ENCODE measurements at regions not wholly inside any gene's neighbourhood (a gene's known extent, or its start where the extent isn't known, plus 50 kb on each side); places are given as distances from the start of the nearest gene placed in this dataset.

- Histone ChIP-seq H3K36me3 (ENCODE audit: control insufficient read depth in 4 of 4, insufficient read depth in 4 of 4, low read length in 4 of 4) (no peaks in the 10 kb centered on the region), H3K4me1 (ENCODE audit: control insufficient read depth in 5 of 5, insufficient read depth in 5 of 5, low read length in 5 of 5) (no peaks in the 10 kb centered on the region), H3K9me3 (ENCODE audit: control insufficient read depth in 4 of 4, insufficient read depth in 3 of 4, low read length in 3 of 4) (no peaks in the 10 kb centered on the region), H3K4me3 (no peak overlapping the region), H3K9ac (ENCODE audit: insufficient read depth in 1 of 2, low read length in 2 of 2) (no peak overlapping the region), H3K27me3 (ENCODE audit: control insufficient read depth in 3 of 3, insufficient read depth in 3 of 3, low read length in 2 of 3) (no peaks in the 10 kb centered on the region), H3K27ac (ENCODE audit: low read depth in 1 of 2, low read length in 1 of 2) (no peak overlapping the region)
- DNase-seq (no peak), ATAC-seq (ENCODE audit: insufficient read depth, low FRiP score) (no peak)
- WGBS, 2 donors, result 89 to 94% methylated on average over 3 of the region's 3 CpGs
- TF ChIP-seq CTCF (IDR thresholded peaks at IDR 0.05; ENCODE audit: control extremely low read depth, extremely low read depth), result no peak
Measured at GRCh38 chr21:19501115-19501514, 1097.5 kb upstream of the TMPRSS15 start.

DNA sequence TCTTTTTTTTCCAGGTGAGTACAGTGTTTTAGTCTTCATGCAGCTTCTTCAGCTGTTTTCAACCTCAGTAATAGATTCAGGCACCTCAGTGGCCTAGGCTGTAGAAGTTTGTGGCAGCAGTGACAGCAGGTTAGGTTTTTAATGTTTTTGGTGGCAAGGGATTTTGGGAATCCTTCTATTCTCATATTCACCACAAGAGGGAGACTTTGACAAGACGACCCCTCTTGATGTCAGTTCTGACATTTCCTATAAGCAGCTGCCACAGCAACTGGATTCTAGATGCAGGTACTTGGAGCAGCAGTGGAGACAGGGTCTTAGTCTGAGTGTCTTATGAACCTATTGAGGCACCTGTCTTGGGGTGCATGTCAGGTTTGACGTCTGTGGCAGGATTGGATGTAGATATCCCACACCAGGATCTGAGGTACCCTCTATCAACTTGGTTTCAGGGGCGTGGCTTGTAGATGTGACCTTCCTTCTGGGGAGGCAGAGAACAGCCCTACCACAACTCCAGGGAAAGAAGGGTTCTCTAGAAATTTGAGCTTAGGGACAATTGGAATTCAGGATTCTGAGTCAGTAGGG is 1104.2 kb upstream of the TMPRSS15 start:
- H3K4me1 ChIP-seq (ENCODE audit: control insufficient read depth in 5 of 5, insufficient read depth in 5 of 5, low read length in 5 of 5), result no peaks in the 10 kb centered on the region
- H3K27me3 ChIP-seq (ENCODE audit: control insufficient read depth in 3 of 3, insufficient read depth in 3 of 3, low read length in 2 of 3), result no peaks in the 10 kb centered on the region
- ATAC-seq (ENCODE audit: insufficient read depth, low FRiP score) (no peak), DNase-seq (no peak)
- H3K4me3 ChIP-seq, result no peak overlapping the region
- H3K9me3 ChIP-seq (ENCODE audit: control insufficient read depth in 4 of 4, insufficient read depth in 3 of 4, low read length in 3 of 4), result peaks cover 0 to 6% (median 3%) of the 10 kb centered on the region in 4 donors
- no peak overlapping the region for H3K9ac ChIP-seq (ENCODE audit: insufficient read depth in 1 of 2, low read length in 2 of 2)
- no peak for TF ChIP-seq CTCF (IDR thresholded peaks at IDR 0.05; ENCODE audit: control extremely low read depth, extremely low read depth)
- no peak overlapping the region for H3K27ac ChIP-seq (ENCODE audit: low read depth in 1 of 2, low read length in 1 of 2)
- H3K36me3 ChIP-seq (ENCODE audit: control insufficient read depth in 4 of 4, insufficient read depth in 4 of 4, low read length in 4 of 4), result no peaks in the 10 kb centered on the region
- WGBS, 2 donors, result 66 to 74% methylated on average over 3 of the region's 3 CpGs

DNA sequence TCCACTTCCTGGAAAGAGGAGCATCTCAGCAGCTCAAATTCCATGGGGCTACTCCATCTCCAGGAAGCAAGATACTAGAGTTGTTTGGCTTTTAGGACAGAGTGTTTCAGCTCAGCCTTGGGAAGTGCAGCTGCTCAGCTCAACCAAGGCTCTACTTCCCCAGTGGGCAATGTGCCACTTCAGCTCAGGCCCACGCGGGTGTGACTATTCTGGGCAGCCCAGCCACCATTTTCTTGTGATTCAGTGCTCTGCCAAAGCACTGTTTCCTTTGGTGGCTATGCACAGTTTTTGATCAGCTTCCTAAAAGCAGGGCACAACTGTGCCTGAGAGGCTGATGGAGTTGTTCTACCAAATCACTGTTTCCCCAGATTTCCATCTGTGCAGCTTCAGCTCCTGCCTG is 1104.9 kb upstream of the TMPRSS15 start:
- ATAC-seq (ENCODE audit: insufficient read depth, low FRiP score) (no peak), DNase-seq (no peak)
- Histone ChIP-seq H3K9ac (ENCODE audit: insufficient read depth in 1 of 2, low read length in 2 of 2) (no peak overlapping the region), H3K27me3 (ENCODE audit: control insufficient read depth in 3 of 3, insufficient read depth in 3 of 3, low read length in 2 of 3) (no peaks in the 10 kb centered on the region), H3K4me1 (ENCODE audit: control insufficient read depth in 5 of 5, insufficient read depth in 5 of 5, low read length in 5 of 5) (no peaks in the 10 kb centered on the region), H3K27ac (ENCODE audit: low read depth in 1 of 2, low read length in 1 of 2) (no peak overlapping the region), H3K4me3 (no peak overlapping the region), H3K36me3 (ENCODE audit: control insufficient read depth in 4 of 4, insufficient read depth in 4 of 4, low read length in 4 of 4) (no peaks in the 10 kb centered on the region), H3K9me3 (ENCODE audit: control insufficient read depth in 4 of 4, insufficient read depth in 3 of 4, low read length in 3 of 4) (peaks cover 0 to 8% (median 3%) of the 10 kb centered on the region in 4 donors)
- TF ChIP-seq CTCF (IDR thresholded peaks at IDR 0.05; ENCODE audit: control extremely low read depth, extremely low read depth), result no peak
- WGBS, 2 donors, result 85 to 90% methylated on average over 2 of the region's 2 CpGs

DNA sequence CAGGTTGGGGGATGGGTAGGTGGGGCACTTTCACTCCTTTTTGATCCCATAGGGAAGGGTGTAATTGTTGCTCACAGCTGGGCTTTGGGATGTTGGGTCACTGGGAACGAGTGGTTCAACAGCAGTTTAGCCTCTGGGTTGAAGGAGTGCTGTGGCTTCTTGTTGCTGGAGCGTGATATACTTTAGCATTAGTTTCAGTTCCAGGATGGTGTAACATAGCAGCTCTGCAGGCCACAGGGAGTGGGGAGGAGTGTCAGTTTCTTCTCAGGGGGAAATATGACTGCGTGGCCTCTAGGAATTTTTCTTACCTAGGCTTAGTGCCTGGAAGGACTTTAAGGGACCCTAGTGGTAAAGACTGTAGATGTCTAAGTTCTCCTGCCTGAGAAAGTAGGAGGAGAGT is 1105.3 kb upstream of the TMPRSS15 start:
- TF ChIP-seq CTCF (IDR thresholded peaks at IDR 0.05; ENCODE audit: control extremely low read depth, extremely low read depth), result no peak
- no peaks in the 10 kb centered on the region for H3K36me3 ChIP-seq (ENCODE audit: control insufficient read depth in 4 of 4, insufficient read depth in 4 of 4, low read length in 4 of 4)
- 74 to 76% methylated on average over 3 of the region's 3 CpGs for WGBS, 2 donors
- H3K27ac ChIP-seq (ENCODE audit: low read depth in 1 of 2, low read length in 1 of 2), result no peak overlapping the region
- H3K27me3 ChIP-seq (ENCODE audit: control insufficient read depth in 3 of 3, insufficient read depth in 3 of 3, low read length in 2 of 3), result no peaks in the 10 kb centered on the region
- H3K9me3 ChIP-seq (ENCODE audit: control insufficient read depth in 4 of 4, insufficient read depth in 3 of 4, low read length in 3 of 4), result peaks cover 0 to 11% (median 3%) of the 10 kb centered on the region in 4 donors
- H3K4me1 ChIP-seq (ENCODE audit: control insufficient read depth in 5 of 5, insufficient read depth in 5 of 5, low read length in 5 of 5), result no peaks in the 10 kb centered on the region
- DNase-seq (no peak), ATAC-seq (ENCODE audit: insufficient read depth, low FRiP score) (no peak)
- no peak overlapping the region for H3K4me3 ChIP-seq
- H3K9ac ChIP-seq (ENCODE audit: insufficient read depth in 1 of 2, low read length in 2 of 2), result no peak overlapping the region

Measured in lung (tissue), 11 donors.